ENCODE measurements at regions not wholly inside any gene's neighbourhood (a gene's known extent, or its start where the extent isn't known, plus 50 kb on each side); places are given as distances from the start of the nearest gene placed in this dataset.

- Histone ChIP-seq H2AFZ (ENCODE audit: low read length) (no peak overlapping the region), H3K27ac (ENCODE audit: low read depth, low read length) (no peak overlapping the region), H3K4me3 (ENCODE audit: extremely low read depth in 1 of 4, insufficient read depth in 2 of 4, low read depth in 3 of 4, low read length in 4 of 4) (no peak overlapping the region), H4K20me1 (replicated peaks in 1 of 2; ENCODE audit: control insufficient read depth in 1 of 2, insufficient read depth in 2 of 2, low read length in 2 of 2) (no peaks in the 10 kb centered on the region), H3K4ac (replicated peaks; ENCODE audit: insufficient read length, low read depth, low read length) (no peak overlapping the region), H3K18ac (ENCODE audit: extremely low read depth, low read length) (no peak overlapping the region), H2BK20ac (ENCODE audit: low read length) (no peak overlapping the region), H3K4me1 (replicated peaks in 1 of 4; ENCODE audit: control insufficient read depth in 3 of 4, insufficient read depth in 4 of 4, low read length in 3 of 4) (no peaks in the 10 kb centered on the region), H2BK5ac (ENCODE audit: low read depth, low read length) (no peak overlapping the region), H4K91ac (replicated peaks; ENCODE audit: insufficient read length, low read length) (no peak overlapping the region), H4K5ac (ENCODE audit: insufficient read length, low read depth, low read length) (no peak overlapping the region), H3K14ac (ENCODE audit: insufficient read length) (no peak overlapping the region), H2BK120ac (replicated peaks; ENCODE audit: low read depth, low read length) (no peak overlapping the region), H2BK12ac (ENCODE audit: low read depth, low read length) (no peak overlapping the region), H3K79me1 (ENCODE audit: low read depth, low read length) (no peaks in the 10 kb centered on the region), H3K23me2 (ENCODE audit: low read depth, low read length) (no peaks in the 10 kb centered on the region), H3K4me2 (ENCODE audit: insufficient read depth in 1 of 2, low read depth in 2 of 2, low read length in 2 of 2) (no peak overlapping the region), H3K27me3 (replicated peaks in 1 of 4; ENCODE audit: control insufficient read depth in 3 of 4, extremely low read depth in 1 of 4, insufficient read depth in 3 of 4, low read length in 3 of 4) (peaks cover 0 to 2% (median 0%) of the 10 kb centered on the region in 4 experiments; a peak in 1 of 7 replicates), H3K56ac (replicated peaks; ENCODE audit: insufficient read length, low read depth, low read length) (no peak overlapping the region), H2AK5ac (ENCODE audit: low read depth, low read length) (no peak overlapping the region), H3K9ac (replicated peaks in 1 of 4; ENCODE audit: extremely low read depth in 1 of 4, low read depth in 3 of 4, low read length in 3 of 4) (no peak overlapping the region), H3K79me2 (ENCODE audit: control insufficient read depth in 1 of 2, insufficient read depth in 2 of 2, low read length in 2 of 2) (no peaks in the 10 kb centered on the region), H3K9me3 (ENCODE audit: insufficient read depth in 2 of 2, low read depth in 1 of 2, low read length in 1 of 2) (no peaks in the 10 kb centered on the region), H3K23ac (ENCODE audit: insufficient read length) (no peak overlapping the region), H3K36me3 (ENCODE audit: control insufficient read depth in 2 of 4, insufficient read depth in 4 of 4, low read length in 3 of 4) (no peaks in the 10 kb centered on the region), H2BK15ac (ENCODE audit: low read length) (no peak overlapping the region), H4K8ac (ENCODE audit: extremely low read depth, insufficient read depth, low read length) (no peak overlapping the region; the same call in 1 of the 2 replicates)
- DNase-seq (ENCODE audit: low read depth in 1 of 2, low spot score in 2 of 2) (no peak), FAIRE-seq (no peak)
- TF ChIP-seq JUN (IDR thresholded peaks at IDR 0.05; ENCODE audit: low read depth, low read length) (no peak), SRF (IDR thresholded peaks at IDR 0.05; ENCODE audit: low read depth, low read length) (no peak), RNF2 (IDR thresholded peaks at IDR 0.05; ENCODE audit: borderline replicate concordance, low read depth, low read length, missing control alignments, poor library complexity, severe bottlenecking) (no peak), RAD21 (IDR thresholded peaks at IDR 0.05 in 1 of 2, conservative IDR thresholded peaks at IDR 0.05 in 1 of 2; ENCODE audit: low read depth in 2 of 2, low read length in 2 of 2) (no peak), GTF2F1 (IDR thresholded peaks at IDR 0.05; ENCODE audit: borderline replicate concordance, low read depth, low read length) (no peak), RXRA (IDR thresholded peaks at IDR 0.05; ENCODE audit: insufficient read depth, low read depth, low read length) (no peak), POLR2AphosphoS5 (IDR thresholded peaks at IDR 0.05; ENCODE audit: low read depth, low read length) (no peak), KDM5A (IDR thresholded peaks at IDR 0.05; ENCODE audit: low read length) (no peak)
- TF ChIP-seq, protein P1, sequence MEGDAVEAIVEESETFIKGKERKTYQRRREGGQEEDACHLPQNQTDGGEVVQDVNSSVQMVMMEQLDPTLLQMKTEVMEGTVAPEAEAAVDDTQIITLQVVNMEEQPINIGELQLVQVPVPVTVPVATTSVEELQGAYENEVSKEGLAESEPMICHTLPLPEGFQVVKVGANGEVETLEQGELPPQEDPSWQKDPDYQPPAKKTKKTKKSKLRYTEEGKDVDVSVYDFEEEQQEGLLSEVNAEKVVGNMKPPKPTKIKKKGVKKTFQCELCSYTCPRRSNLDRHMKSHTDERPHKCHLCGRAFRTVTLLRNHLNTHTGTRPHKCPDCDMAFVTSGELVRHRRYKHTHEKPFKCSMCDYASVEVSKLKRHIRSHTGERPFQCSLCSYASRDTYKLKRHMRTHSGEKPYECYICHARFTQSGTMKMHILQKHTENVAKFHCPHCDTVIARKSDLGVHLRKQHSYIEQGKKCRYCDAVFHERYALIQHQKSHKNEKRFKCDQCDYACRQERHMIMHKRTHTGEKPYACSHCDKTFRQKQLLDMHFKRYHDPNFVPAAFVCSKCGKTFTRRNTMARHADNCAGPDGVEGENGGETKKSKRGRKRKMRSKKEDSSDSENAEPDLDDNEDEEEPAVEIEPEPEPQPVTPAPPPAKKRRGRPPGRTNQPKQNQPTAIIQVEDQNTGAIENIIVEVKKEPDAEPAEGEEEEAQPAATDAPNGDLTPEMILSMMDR (IDR thresholded peaks at IDR 0.05; ENCODE audit: control extremely low read depth in 1 of 3, insufficient read depth in 1 of 3, low read depth in 1 of 3, low read length in 3 of 3), result no peak
- ChIA-PET CTCF (ENCODE audit: partially characterized antibody) (interaction anchor here (0.6 to 1.3 kb wide), 3 partner anchors 12 to 515 kb away, joined by 3 to 4 read pairs (median 3); no protein-coding TSS in a partner anchor), POLR2A (ENCODE audit: partially characterized antibody) (no interaction called here)
- 94% methylated on average over 11 of the region's 11 CpGs; no CpG with 5 or more reads in 1 of the 2 experiments for WGBS, 2 experiments (ENCODE audit: extremely low coverage in 1 of 2, insufficient coverage in 1 of 2, insufficient read length in 1 of 2, insufficient replicate concordance in 2 of 2, low coverage in 1 of 2, low lambda C conversion rate in 2 of 2, missing lambda C conversion rate in 1 of 2)
Measured at GRCh38 chr2:5895284-5895683, 203.1 kb downstream of the SOX11 start.

Data from H1 (cell line).